B cell (primary cell): ENCODE measurements at regions not wholly inside any gene's neighbourhood (a gene's known extent, or its start where the extent isn't known, plus 50 kb on each side); places are given as distances from the start of the nearest gene placed in this dataset.

Experiments used
- ATAC-seq: fragments of 200-7000 bp; cut with Tn5 transposase; one replicate; pipeline ENCODE4 v1.10.0; 2021; ENCODE audit warnings: low read depth, mild to moderate bottlenecking, moderate number of reproducible peaks, moderate library complexity
- CTCF ChIA-PET: fragments of 350-600 bp; sonication (Branson Sonifier 250); formaldehyde crosslinking; loops from one replicate; lab custom pipeline; 2021; ENCODE audit warnings: antibody characterized with exemption, inconsistent platforms; lab: Charles Lee
- POLR2A ChIA-PET: fragments of 350-600 bp; sonication (Branson Sonifier 250); formaldehyde crosslinking; loops from one replicate; lab custom pipeline; 2021; ENCODE audit warnings: antibody characterized with exemption; lab: Charles Lee
- DNase-seq: peaks from one replicate; pipeline ENCODE4 v3.0.0; 2013
- H2AFZ ChIP-seq: 2 replicates; pipeline ENCODE4 v1.6.1; 2012; ENCODE audit warnings: mild to moderate bottlenecking, low read depth, low read length; ENCODE audit not compliant: insufficient read depth, poor library complexity, severe bottlenecking
- H3K27ac ChIP-seq, 2 donors: 1 replicate in 1 of 2; 2 replicates in 1 of 2; pipeline ENCODE4 v1.5.1; 2012 to 2013; ENCODE audit warnings: low read length in 2 of 2, mild to moderate bottlenecking in 2 of 2, moderate library complexity in 1 of 2
- H3K27me3 ChIP-seq, 4 experiments: fragments of 200-600 bp in 1 of 4; sonication (generic) in 1 of 4; replicated peaks in 1 of 4; 1 replicate in 2 of 4; 2 replicates in 2 of 4; pipeline versions ENCODE4 v1.6.1 to v1.7.0; 2013 to 2016; ENCODE audit warnings: low read length in 3 of 4, mild to moderate bottlenecking in 2 of 4, mixed read lengths in 1 of 4, moderate library complexity in 1 of 4; ENCODE audit not compliant: insufficient read depth in 4 of 4, control insufficient read depth in 3 of 4; ENCODE audit errors: control extremely low read depth in 1 of 4
- H3K36me3 ChIP-seq, 2 experiments: replicated peaks in 1 of 2; 1 replicate in 1 of 2; 2 replicates in 1 of 2; pipeline versions ENCODE4 v1.6.1 to v1.7.1; 2013; ENCODE audit warnings: low read length in 1 of 2; ENCODE audit not compliant: insufficient read depth in 2 of 2, control insufficient read depth in 1 of 2; ENCODE audit errors: control extremely low read depth in 1 of 2, extremely low read depth in 1 of 2
- H3K4me1 ChIP-seq, 2 donors: fragments of 200-600 bp in 1 of 2; sonication (generic) in 1 of 2; 1 replicate in 1 of 2; 2 replicates in 1 of 2; pipeline versions ENCODE4 v1.5.1 to v1.6.1; 2013 to 2017; ENCODE audit warnings: low read length in 2 of 2; ENCODE audit not compliant: control insufficient read depth in 2 of 2, insufficient read depth in 2 of 2
- H3K4me2 ChIP-seq: replicated peaks from 2 replicates; pipeline ENCODE3; 2012; ENCODE audit warnings: mild to moderate bottlenecking, low read depth, low read length; ENCODE audit not compliant: poor library complexity, severe bottlenecking
- H3K4me3 ChIP-seq, 5 experiments: fragments of 200-600 bp in 1 of 5; sonication (generic) in 1 of 5; 1 replicate in 3 of 5; 2 replicates in 2 of 5; pipeline versions ENCODE4 v1.5.1 to v1.7.0; 2011 to 2016; ENCODE audit warnings: low read length in 4 of 5, mild to moderate bottlenecking in 4 of 5, low read depth in 2 of 5, control low read depth in 1 of 5, moderate library complexity in 1 of 5; ENCODE audit not compliant: insufficient read depth in 1 of 5; ENCODE audit errors: control extremely low read depth in 1 of 5, extremely low read depth in 1 of 5
- H3K79me2 ChIP-seq: fragments of 200-600 bp; sonication (generic); one replicate; pipeline ENCODE4 v1.6.0; 2016; ENCODE audit warnings: low read length; ENCODE audit not compliant: control insufficient read depth, insufficient read depth
- H3K9ac ChIP-seq: fragments of 200-600 bp; sonication (generic); 2 replicates; pipeline ENCODE4 v1.6.1; 2017; ENCODE audit warnings: mild to moderate bottlenecking, low read length, moderate library complexity
- H3K9me3 ChIP-seq, 3 donors: one replicate each; pipeline versions ENCODE4 v1.6.1 to v1.7.1; 2013; ENCODE audit warnings: low read length in 2 of 3; ENCODE audit not compliant: control insufficient read depth in 2 of 3, insufficient read depth in 1 of 3; ENCODE audit errors: control extremely low read depth in 1 of 3
- H4K20me1 ChIP-seq: 2 replicates; pipeline ENCODE4 v1.6.0; 2012; ENCODE audit warnings: mild to moderate bottlenecking, low read length; ENCODE audit not compliant: insufficient read depth, control insufficient read depth, poor library complexity, severe bottlenecking
- H3K27ac Mint-ChIP-seq: one replicate; pipeline ENCODE4 v1.8.0; 2021; ENCODE audit warnings: mixed read lengths
- H3K27me3 Mint-ChIP-seq: one replicate; pipeline ENCODE4 v1.8.0; 2021; ENCODE audit warnings: mixed read lengths
- H3K4me1 Mint-ChIP-seq: one replicate; pipeline ENCODE4 v1.8.0; 2021; ENCODE audit warnings: mixed read lengths
- H3K4me3 Mint-ChIP-seq: one replicate; pipeline ENCODE4 v1.8.0; 2021; ENCODE audit warnings: mixed read lengths
- H3K9me3 Mint-ChIP-seq: one replicate; pipeline ENCODE4 v1.8.0; 2022; ENCODE audit warnings: mixed read lengths; ENCODE audit not compliant: insufficient read depth
- CTCF ChIP-seq: fragments of 200-600 bp; IDR thresholded peaks from one replicate; pipeline ENCODE4 v1.8.0; 2022; ENCODE audit warnings: antibody characterized with exemption, mild to moderate bottlenecking
- EZH2 ChIP-seq: IDR thresholded peaks from 2 replicates; pipeline ENCODE4 v1.6.1; 2012; ENCODE audit warnings: borderline replicate concordance, low read depth, mild to moderate bottlenecking, moderate library complexity, low read length; ENCODE audit not compliant: insufficient read depth, poor library complexity, severe bottlenecking
- WGBS: methylation state at CpG from one replicate; pipeline ENCODE4 v1.1.5; 2013; ENCODE audit warnings: missing lambda C conversion rate; ENCODE audit not compliant: insufficient coverage; 5-methylcytosine and 5-hydroxymethylcytosine counted together
- intact Hi-C: fragments of 100-400 bp; cut with micrococcal nuclease; formaldehyde crosslinking; loops from one replicate; pipeline ENCODE4 v1.10.0; 2022

- ATAC-seq = no peak
- no peaks in the 10 kb centered on the region for H3K27me3 Mint-ChIP-seq
Measured at GRCh38 chrX:113059714-113060113, 219.1 kb upstream of the AMOT start.

GRCh38 chrX:113058634-113059033, 218.0 kb upstream of the AMOT start:
- no CpG with 5 or more reads among the region's 6 CpGs for WGBS
- POLR2A ChIA-PET = no interaction called here
- no peak for TF ChIP-seq CTCF
- no peak for TF ChIP-seq EZH2

More at GRCh38 chrX:113059714-113060113, 219.1 kb upstream of the AMOT start:
- no peak for DNase-seq
- H3K4me3 Mint-ChIP-seq = no peak overlapping the region
- Histone ChIP-seq H3K4me2 (no peak overlapping the region), H3K9me3 (no peaks in the 10 kb centered on the region), H3K79me2 (no peaks in the 10 kb centered on the region), H3K4me1 (no peaks in the 10 kb centered on the region), H3K36me3 (no peaks in the 10 kb centered on the region), H2AFZ (no peak overlapping the region), H3K27me3 (no peaks in the 10 kb centered on the region), H3K27ac (no peak overlapping the region), H4K20me1 (no peaks in the 10 kb centered on the region), H3K9ac (no peak overlapping the region), H3K4me3 (no peak overlapping the region)
- CTCF ChIA-PET = no interaction called here
- POLR2A ChIA-PET = no interaction called here
- no CpG with 5 or more reads among the region's 1 CpG for WGBS
- no peaks in the 10 kb centered on the region for H3K9me3 Mint-ChIP-seq
- H3K4me1 Mint-ChIP-seq = no peaks in the 10 kb centered on the region
- H3K27ac Mint-ChIP-seq = no peak overlapping the region
- TF ChIP-seq CTCF (no peak), EZH2 (no peak)
- intact Hi-C loops = no loop called here

More at GRCh38 chrX:113058634-113059033, 218.0 kb upstream of the AMOT start:
- H3K27ac ChIP-seq = no peak overlapping the region
- H3K36me3 ChIP-seq = no peaks in the 10 kb centered on the region
- CTCF ChIA-PET = no interaction called here
- H4K20me1 ChIP-seq = no peaks in the 10 kb centered on the region
- intact Hi-C loops = no loop called here
- H3K4me2 ChIP-seq = no peak overlapping the region
- H3K4me3 ChIP-seq = no peak overlapping the region
- DNase-seq = no peak
- no peak for ATAC-seq
- Mint-ChIP-seq H3K27me3 (no peaks in the 10 kb centered on the region), H3K4me3 (no peak overlapping the region), H3K4me1 (no peaks in the 10 kb centered on the region), H3K9me3 (peaks cover 4% of the 10 kb centered on the region), H3K27ac (no peak overlapping the region)
- H2AFZ ChIP-seq = no peak overlapping the region
- no peaks in the 10 kb centered on the region for H3K4me1 ChIP-seq
- no peak overlapping the region for H3K9ac ChIP-seq
- no peaks in the 10 kb centered on the region for H3K27me3 ChIP-seq
- no peaks in the 10 kb centered on the region for H3K79me2 ChIP-seq
- H3K9me3 ChIP-seq = no peaks in the 10 kb centered on the region
